ENCODE measurements at regions not wholly inside any gene's neighbourhood (a gene's known extent, or its start where the extent isn't known, plus 50 kb on each side); places are given as distances from the start of the nearest gene placed in this dataset.
A peak's percentile ranks its signal among the peaks of the same experiment; 100 is the strongest.
"Not testable (repeated sequence)": the region's sequence is repeated elsewhere in the genome, so short reads cannot be mapped to it uniquely, and the experiment has no call there.

DNA sequence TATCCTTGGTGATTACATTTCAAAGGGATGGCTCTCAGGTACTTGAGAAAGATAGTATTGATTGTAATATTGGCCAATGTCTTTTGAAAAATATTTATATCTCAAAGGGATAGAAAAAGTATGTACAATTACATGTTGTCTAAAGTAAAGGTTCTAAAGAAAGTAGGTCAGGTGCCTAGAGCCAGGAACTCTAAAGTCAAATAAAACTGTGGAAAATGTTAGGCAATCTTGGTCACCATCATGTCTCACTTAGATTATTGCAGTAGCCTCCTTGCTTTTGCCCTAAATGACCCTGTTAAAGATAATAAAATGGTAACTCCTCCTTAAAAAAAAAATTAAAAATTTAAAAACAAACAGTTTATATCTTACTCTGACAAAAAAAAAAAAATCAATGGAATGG lies 198.5 kb upstream of the ARPP21 start:
- no peaks in the 10 kb centered on the region for H3K9me3 ChIP-seq (ENCODE audit: low read depth)
- no peak for DNase-seq (ENCODE audit: low read depth in 1 of 2, low spot score in 1 of 2)
- TF ChIP-seq, protein P1, sequence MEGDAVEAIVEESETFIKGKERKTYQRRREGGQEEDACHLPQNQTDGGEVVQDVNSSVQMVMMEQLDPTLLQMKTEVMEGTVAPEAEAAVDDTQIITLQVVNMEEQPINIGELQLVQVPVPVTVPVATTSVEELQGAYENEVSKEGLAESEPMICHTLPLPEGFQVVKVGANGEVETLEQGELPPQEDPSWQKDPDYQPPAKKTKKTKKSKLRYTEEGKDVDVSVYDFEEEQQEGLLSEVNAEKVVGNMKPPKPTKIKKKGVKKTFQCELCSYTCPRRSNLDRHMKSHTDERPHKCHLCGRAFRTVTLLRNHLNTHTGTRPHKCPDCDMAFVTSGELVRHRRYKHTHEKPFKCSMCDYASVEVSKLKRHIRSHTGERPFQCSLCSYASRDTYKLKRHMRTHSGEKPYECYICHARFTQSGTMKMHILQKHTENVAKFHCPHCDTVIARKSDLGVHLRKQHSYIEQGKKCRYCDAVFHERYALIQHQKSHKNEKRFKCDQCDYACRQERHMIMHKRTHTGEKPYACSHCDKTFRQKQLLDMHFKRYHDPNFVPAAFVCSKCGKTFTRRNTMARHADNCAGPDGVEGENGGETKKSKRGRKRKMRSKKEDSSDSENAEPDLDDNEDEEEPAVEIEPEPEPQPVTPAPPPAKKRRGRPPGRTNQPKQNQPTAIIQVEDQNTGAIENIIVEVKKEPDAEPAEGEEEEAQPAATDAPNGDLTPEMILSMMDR (IDR thresholded peaks at IDR 0.05; ENCODE audit: low read depth, low read length), result no peak
- no peaks in the 10 kb centered on the region for H3K4me1 ChIP-seq (ENCODE audit: low read depth)
- no peak overlapping the region for H3K4me3 ChIP-seq
- H3K36me3 ChIP-seq, result no peaks in the 10 kb centered on the region
- no peaks in the 10 kb centered on the region for H3K27me3 ChIP-seq
- H3K27ac ChIP-seq, result no peak overlapping the region

DNA sequence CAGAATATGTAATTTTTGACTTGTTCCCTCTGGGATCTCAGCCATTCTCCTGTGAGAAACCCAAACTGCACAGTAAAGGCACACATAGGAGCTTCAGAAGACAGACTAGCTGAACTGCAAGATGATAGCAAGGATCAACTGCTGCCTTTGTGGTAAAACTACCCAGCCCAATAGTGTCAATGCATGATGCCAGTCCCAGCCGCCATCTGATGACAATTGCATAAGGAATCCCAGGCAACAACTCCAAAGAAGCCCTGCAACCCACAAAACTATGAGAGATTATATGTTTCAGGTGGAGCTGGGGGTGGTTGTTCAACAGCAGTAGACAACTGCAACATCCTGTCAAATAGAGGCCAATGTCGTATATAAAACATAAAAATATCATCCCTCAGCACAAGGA lies 192.4 kb upstream of the ARPP21 start:
- no peak overlapping the region for H3K27ac ChIP-seq
- no peak for DNase-seq (ENCODE audit: low read depth in 1 of 2, low spot score in 1 of 2)
- no peaks in the 10 kb centered on the region for H3K36me3 ChIP-seq
- peaks cover 17% of the 10 kb centered on the region for H3K4me1 ChIP-seq (ENCODE audit: low read depth)
- TF ChIP-seq, protein P1 (IDR thresholded peaks at IDR 0.05; ENCODE audit: low read depth, low read length), result no peak
- H3K27me3 ChIP-seq, result no peaks in the 10 kb centered on the region
- no peak overlapping the region for H3K4me3 ChIP-seq
- no peaks in the 10 kb centered on the region for H3K9me3 ChIP-seq (ENCODE audit: low read depth)

DNA sequence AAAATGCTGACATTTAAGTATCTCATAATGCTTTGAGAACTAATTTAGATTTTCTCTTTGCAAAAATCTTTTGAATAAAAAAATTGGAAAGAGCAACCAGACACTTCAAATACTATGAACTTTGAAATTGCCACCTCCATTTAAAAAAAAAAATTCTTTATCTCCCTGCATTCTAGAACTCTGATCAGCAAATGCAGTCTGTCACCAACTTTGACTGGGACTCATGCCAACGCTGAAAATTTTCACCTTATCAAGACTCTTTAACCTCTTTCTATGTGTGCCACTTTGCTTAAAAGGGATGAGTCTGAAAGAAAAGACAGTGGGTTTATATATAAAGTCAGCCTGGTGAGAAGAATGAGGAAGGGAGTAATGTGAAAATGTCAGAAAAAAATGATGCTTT lies 191.2 kb upstream of the ARPP21 start:
- peak in 1 of 2 donors; percentile 33 for DNase-seq (ENCODE audit: low read depth in 1 of 2, low spot score in 1 of 2)
- no peaks in the 10 kb centered on the region for H3K27me3 ChIP-seq

DNA sequence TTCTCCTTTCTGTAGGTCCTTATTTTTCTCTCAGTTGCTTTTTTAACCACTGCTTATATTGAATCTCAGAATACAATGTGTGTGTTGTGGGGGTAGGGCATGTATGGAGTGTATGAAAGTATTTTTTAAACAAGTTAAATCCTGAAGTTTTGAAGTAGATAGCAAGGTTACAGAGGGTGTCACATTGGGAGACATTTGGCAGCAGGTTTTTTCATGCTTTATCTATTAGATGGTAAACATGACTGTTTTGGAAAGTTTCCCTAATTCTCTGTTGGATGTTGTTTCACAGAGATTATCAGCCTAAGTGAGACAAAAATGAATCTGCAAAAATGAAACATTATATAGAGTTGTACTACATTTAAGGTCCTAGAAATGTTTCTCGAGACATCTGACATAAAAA lies 190.6 kb upstream of the ARPP21 start:
- H3K4me1 ChIP-seq (ENCODE audit: low read depth), result peaks cover 17% of the 10 kb centered on the region
- no peak for DNase-seq (ENCODE audit: low read depth in 1 of 2, low spot score in 1 of 2)
- TF ChIP-seq, protein P1 (IDR thresholded peaks at IDR 0.05; ENCODE audit: low read depth, low read length), result no peak
- H3K27ac ChIP-seq, result no peak overlapping the region
- no peak overlapping the region for H3K4me3 ChIP-seq
- H3K36me3 ChIP-seq, result no peaks in the 10 kb centered on the region
- H3K9me3 ChIP-seq (ENCODE audit: low read depth), result no peaks in the 10 kb centered on the region
- no peaks in the 10 kb centered on the region for H3K27me3 ChIP-seq

More for the DNA sequence above, 191.2 kb upstream of the ARPP21 start:
- peaks cover 17% of the 10 kb centered on the region for H3K4me1 ChIP-seq (ENCODE audit: low read depth)
- no peaks in the 10 kb centered on the region for H3K36me3 ChIP-seq
- no peaks in the 10 kb centered on the region for H3K9me3 ChIP-seq (ENCODE audit: low read depth)
- H3K27ac ChIP-seq, result peak overlapping the region; percentile 46
- H3K4me3 ChIP-seq, result no peak overlapping the region
- TF ChIP-seq, protein P1 (IDR thresholded peaks at IDR 0.05; ENCODE audit: low read depth, low read length), result no peak

DNA sequence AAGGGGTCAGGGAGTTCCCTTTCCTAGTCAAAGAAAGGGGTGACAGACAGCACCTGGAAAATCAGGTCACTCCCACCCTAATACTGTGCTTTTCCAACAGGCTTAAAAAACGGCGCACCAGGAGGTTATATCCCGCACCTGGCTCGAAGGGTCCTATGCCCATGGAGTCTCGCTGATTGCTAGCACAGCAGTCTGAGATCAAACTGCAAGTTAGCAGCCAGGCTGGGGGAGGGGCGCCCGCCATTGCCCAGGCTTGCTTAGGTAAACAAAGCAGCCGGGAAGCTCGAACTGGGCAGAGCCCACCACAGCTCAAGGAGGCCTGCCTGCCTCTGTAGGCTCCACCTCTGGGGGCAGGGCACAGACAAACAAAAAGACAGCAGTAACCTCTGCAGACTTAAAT lies 184.5 kb upstream of the ARPP21 start:
- not testable (repeated sequence) for H3K36me3 ChIP-seq; H3K27me3 ChIP-seq; DNase-seq (ENCODE audit: low read depth in 1 of 2, low spot score in 1 of 2); H3K4me1 ChIP-seq (ENCODE audit: low read depth); H3K9me3 ChIP-seq (ENCODE audit: low read depth); H3K4me3 ChIP-seq; H3K27ac ChIP-seq

DNA sequence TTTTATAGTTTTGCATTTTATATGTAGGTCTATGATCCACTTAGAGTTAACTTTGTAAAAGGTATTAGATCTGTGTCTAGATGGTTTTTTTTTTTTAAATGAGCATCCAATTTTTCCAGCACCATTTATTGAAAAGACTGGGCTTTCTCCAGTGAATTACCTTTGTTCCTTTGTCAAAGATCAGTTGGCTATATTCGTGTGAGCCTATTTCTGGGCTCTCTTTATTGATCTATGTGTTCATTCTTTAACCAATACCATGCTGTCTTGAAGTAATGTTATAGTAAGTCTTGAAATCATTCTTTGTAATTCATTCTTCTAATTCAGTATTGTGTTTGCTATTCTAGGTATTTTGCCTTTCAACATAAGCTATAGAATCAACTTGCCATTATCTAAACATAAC lies 165.4 kb upstream of the ARPP21 start:
- no peak overlapping the region for H3K27ac ChIP-seq
- H3K4me3 ChIP-seq, result no peak overlapping the region
- H3K36me3 ChIP-seq, result no peaks in the 10 kb centered on the region
- H3K9me3 ChIP-seq (ENCODE audit: low read depth), result no peaks in the 10 kb centered on the region
- H3K4me1 ChIP-seq (ENCODE audit: low read depth), result peaks cover 4% of the 10 kb centered on the region
- H3K27me3 ChIP-seq, result no peaks in the 10 kb centered on the region
- no peak for DNase-seq (ENCODE audit: low read depth in 1 of 2, low spot score in 1 of 2)
- TF ChIP-seq, protein P1 (IDR thresholded peaks at IDR 0.05; ENCODE audit: low read depth, low read length), result no peak

DNA sequence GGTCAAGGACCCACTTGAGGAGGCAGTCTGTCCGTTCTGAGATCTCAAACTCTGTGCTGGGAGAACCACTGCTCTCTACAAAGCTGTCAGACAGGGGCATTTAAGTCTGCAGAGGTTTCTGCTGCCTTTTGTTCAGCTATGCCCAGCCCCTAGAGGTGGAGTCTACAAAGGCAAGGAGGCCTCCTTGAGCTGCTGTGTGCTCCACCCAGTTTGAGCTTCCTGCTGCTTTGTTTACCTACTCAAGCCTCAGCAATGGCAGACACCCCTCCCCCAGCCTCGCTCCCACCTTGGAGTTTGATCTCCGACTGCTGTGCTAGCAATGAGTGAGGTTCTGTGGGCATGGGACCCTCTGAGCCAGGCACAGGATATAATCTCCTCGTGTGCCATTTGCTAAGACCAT lies 156.8 kb upstream of the ARPP21 start:
- H3K36me3 ChIP-seq; H3K27me3 ChIP-seq; H3K9me3 ChIP-seq (ENCODE audit: low read depth); H3K4me3 ChIP-seq; DNase-seq (ENCODE audit: low read depth in 1 of 2, low spot score in 1 of 2): not testable (repeated sequence)
- Histone ChIP-seq H3K4me1 (ENCODE audit: low read depth) (peaks cover 32% of the 10 kb centered on the region), H3K27ac (peak overlapping the region; percentile 28)

Data from cardiac muscle cell (in vitro differentiated cells and primary cell).